Psoas muscle (tissue), 7 donors: ENCODE measurements at regions not wholly inside any gene's neighbourhood (a gene's known extent, or its start where the extent isn't known, plus 50 kb on each side); places are given as distances from the start of the nearest gene placed in this dataset.

Experiments
- ATAC-seq, 4 donors: fragments of 200-7000 bp; cut with Tn5 transposase; one replicate each; pipeline ENCODE4 v1.9.1; 2020; ENCODE audit warnings: moderate library complexity in 3 of 4, mild to moderate bottlenecking in 2 of 4
- DNase-seq, 2 donors: peaks; one replicate each; pipeline ENCODE4 v3.0.0-alpha.2; 2020
- H3K27ac ChIP-seq: fragments of 200-600 bp; one replicate; pipeline ENCODE4 v1.8.0; 2022
- H3K27me3 ChIP-seq, 3 donors: fragments of 200-600 bp in 1 of 3; one replicate each; pipeline versions ENCODE4 v1.6.1 to v1.8.0; 2013 to 2022; ENCODE audit warnings: low read length in 2 of 3, mild to moderate bottlenecking in 2 of 3, moderate library complexity in 1 of 3; ENCODE audit not compliant: insufficient read depth in 3 of 3
- H3K36me3 ChIP-seq, 2 donors: fragments of 200-600 bp in 1 of 2; one replicate each; pipeline versions ENCODE4 v1.6.1 to v1.8.0; 2013 to 2022; ENCODE audit warnings: low read depth in 1 of 2, mild to moderate bottlenecking in 1 of 2, moderate library complexity in 1 of 2; ENCODE audit not compliant: insufficient read depth in 1 of 2
- H3K4me1 ChIP-seq: fragments of 200-600 bp; one replicate; pipeline ENCODE4 v1.8.0; 2022
- H3K4me3 ChIP-seq: fragments of 200-600 bp; one replicate; pipeline ENCODE4 v1.8.0; 2022; ENCODE audit warnings: mild to moderate bottlenecking
- H3K9me3 ChIP-seq: fragments of 200-600 bp; one replicate; pipeline ENCODE4 v1.8.0; 2022
- WGBS, 3 donors: extraction: QIAGEN DNeasy Blood & Tissue Kit; methylation state at CpG; one replicate each; pipeline versions ENCODE4 v1.1.6 to v1.1.7; 2013; 5-methylcytosine and 5-hydroxymethylcytosine counted together
- intact Hi-C, 2 donors: fragments of 100-400 bp; cut with DNase I; formaldehyde crosslinking; loops; one replicate each; pipeline versions ENCODE4 v1.11.0 to v1.14.2; 2022
- TF ChIP-seq, protein P1 (sequence below): fragments of 200-600 bp; IDR thresholded peaks from one replicate; pipeline ENCODE4 v1.8.0; 2022; ENCODE audit warnings: antibody characterized with exemption
- donor health status: healthy with polysubstance abuse.
- donor health status: DM: no; HTN: no; CAD: no; lungs with moderate emphysema.
- donor health status: Bipolar disorder and iron deficiency.
- donor health status: healthy.
- donor health status: DM: yes; HTN: yes; CAD: no.
- donor health status: DM: no; HTN: no; CAD: no.
- donor health status: DM: yes; HTN: yes; CAD: no.

DNA sequence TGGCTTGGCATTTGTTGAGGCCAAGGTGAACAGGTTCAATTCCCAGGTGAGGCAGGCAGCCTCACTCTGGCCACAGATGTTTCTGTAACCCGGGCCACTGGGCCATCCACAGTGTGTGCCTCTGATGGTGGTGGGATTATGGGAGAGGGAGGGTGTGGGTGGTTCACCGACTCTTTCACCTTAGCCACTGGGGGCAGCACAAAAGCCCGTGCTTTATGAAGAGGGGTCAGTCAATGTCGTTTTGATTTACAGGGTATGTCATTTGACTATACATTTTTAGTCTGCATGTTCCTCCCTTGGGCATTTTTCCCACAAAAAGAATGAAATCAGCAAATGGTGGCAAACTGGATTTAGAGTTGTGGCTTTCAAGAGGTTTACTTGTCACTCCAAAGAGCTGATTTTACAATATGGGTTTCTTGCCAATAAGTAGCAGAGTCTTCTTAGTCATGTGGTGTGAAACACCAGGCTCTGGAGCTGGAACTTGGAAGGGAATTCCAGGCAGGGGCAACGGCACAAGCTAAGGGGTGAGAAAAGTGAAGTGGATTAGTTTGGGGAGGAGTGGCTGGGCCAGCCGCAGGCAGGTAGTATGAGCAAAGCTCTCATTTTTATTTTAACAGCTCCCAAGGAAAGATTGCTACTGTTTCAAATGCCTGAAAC is 217.8 kb upstream of the ZBED5 start:
- 56 to 65% (median 63%) methylated on average over 6 of the region's 6 CpGs for WGBS, 3 donors
- H3K4me1 ChIP-seq = peaks cover 29% of the 10 kb centered on the region
- DNase-seq = no peak
- peak in 2 of 4 donors; percentile 31 to 44 for ATAC-seq
- no peak overlapping the region for H3K27ac ChIP-seq
- intact Hi-C loops = loop anchor here in 1 of 2 donors (5.0 kb wide), 1 partner anchor 38 kb away; no protein-coding TSS in a partner anchor
- no peak overlapping the region for H3K4me3 ChIP-seq
- TF ChIP-seq, protein P1, sequence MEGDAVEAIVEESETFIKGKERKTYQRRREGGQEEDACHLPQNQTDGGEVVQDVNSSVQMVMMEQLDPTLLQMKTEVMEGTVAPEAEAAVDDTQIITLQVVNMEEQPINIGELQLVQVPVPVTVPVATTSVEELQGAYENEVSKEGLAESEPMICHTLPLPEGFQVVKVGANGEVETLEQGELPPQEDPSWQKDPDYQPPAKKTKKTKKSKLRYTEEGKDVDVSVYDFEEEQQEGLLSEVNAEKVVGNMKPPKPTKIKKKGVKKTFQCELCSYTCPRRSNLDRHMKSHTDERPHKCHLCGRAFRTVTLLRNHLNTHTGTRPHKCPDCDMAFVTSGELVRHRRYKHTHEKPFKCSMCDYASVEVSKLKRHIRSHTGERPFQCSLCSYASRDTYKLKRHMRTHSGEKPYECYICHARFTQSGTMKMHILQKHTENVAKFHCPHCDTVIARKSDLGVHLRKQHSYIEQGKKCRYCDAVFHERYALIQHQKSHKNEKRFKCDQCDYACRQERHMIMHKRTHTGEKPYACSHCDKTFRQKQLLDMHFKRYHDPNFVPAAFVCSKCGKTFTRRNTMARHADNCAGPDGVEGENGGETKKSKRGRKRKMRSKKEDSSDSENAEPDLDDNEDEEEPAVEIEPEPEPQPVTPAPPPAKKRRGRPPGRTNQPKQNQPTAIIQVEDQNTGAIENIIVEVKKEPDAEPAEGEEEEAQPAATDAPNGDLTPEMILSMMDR = no peak
- H3K36me3 ChIP-seq = no peaks in the 10 kb centered on the region
- no peaks in the 10 kb centered on the region for H3K9me3 ChIP-seq
- no peaks in the 10 kb centered on the region for H3K27me3 ChIP-seq

DNA sequence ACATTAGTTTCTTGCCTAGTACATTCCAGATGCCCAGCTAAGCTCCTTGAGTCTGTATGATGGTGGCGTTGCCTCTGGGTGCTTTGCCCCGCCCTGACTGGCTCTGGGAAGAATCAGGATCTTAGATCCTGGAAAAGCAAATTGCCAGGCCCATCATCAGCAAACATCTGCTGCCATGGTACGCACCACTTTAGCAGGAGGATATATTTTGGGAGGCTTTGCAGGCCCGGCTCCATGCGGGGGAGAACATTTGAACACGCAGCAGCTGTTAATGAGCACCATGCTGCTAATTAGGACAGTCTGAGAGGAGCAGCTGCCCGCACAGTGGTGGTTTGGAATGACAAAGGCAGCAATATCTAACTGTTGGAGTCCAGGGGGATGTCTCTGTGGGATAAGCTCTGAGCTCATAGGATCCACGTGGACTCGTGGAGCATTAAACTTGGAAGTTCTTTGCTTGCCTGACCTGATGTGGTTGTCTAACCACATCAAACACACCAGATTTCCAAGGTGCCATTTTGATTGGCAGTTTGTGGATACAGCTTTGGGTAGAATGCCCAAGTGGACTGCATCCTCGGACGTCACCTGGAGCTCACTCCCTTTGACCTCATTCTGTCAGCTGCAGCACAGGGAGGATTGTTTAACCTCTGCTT is 217.0 kb upstream of the ZBED5 start:
- TF ChIP-seq, protein P1 = no peak
- Histone ChIP-seq H3K36me3 (no peaks in the 10 kb centered on the region), H3K27ac (no peak overlapping the region), H3K27me3 (no peaks in the 10 kb centered on the region), H3K4me1 (peaks cover 21% of the 10 kb centered on the region), H3K9me3 (no peaks in the 10 kb centered on the region), H3K4me3 (no peak overlapping the region)
- no peak for ATAC-seq
- 75 to 87% (median 76%) methylated on average over 11 of the region's 11 CpGs for WGBS, 3 donors
- intact Hi-C loops = loop anchor here in 1 of 2 donors (5.0 kb wide), 1 partner anchor 38 kb away; no protein-coding TSS in a partner anchor
- DNase-seq = no peak

DNA sequence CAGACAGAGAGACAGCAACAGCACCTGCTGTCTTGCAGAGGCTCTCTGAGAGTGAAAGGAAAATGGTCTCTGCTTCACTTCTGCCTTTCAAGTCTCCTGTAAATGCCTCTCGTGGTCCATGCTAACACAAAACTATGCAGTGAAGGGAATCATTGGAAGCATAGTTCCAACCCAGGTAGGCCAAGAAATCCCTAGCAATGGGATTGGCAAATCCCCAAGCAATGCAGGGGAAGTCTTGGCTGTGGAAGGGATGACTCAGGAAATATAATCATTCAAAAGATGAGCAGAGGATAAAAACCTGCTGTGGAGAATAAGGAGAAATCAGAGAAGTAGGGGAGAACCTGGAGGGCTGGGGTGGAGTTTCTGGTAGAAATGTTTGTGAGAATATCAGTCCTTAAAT is 216.1 kb upstream of the ZBED5 start:
- ATAC-seq (no peak), DNase-seq (no peak)
- 93 to 100% (median 96%) methylated on average over 1 of the region's 1 CpG for WGBS, 3 donors
- no peaks in the 10 kb centered on the region for H3K9me3 ChIP-seq
- H3K27me3 ChIP-seq = no peaks in the 10 kb centered on the region
- H3K27ac ChIP-seq = no peak overlapping the region
- no peak overlapping the region for H3K4me3 ChIP-seq
- intact Hi-C loops = no loop called here
- TF ChIP-seq, protein P1 = no peak
- H3K36me3 ChIP-seq = no peaks in the 10 kb centered on the region
- H3K4me1 ChIP-seq = peaks cover 20% of the 10 kb centered on the region

DNA sequence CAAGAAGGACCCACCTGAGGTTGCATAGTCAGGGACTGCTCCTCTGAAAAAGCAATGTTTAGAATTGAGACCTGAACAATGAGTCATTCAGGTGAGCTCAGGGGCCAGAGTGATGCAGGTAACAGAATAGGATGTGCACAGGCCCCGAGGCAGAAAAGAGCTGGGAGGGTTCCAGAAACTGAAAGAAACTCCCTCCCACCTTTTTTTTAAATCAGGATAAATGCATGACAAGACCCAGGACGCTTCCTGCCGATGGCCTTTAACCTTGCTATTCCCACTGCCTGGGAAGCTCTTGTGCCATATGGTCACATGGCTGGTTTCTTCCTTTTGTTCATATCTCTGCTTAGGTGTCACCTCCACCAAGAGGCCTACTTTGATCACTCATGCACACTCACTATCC is 214.2 kb upstream of the ZBED5 start:
- WGBS, 3 donors = 61 to 67% (median 66%) methylated on average over 3 of the region's 3 CpGs
- Histone ChIP-seq H3K9me3 (no peaks in the 10 kb centered on the region), H3K4me1 (peaks cover 8% of the 10 kb centered on the region), H3K27me3 (no peaks in the 10 kb centered on the region), H3K4me3 (no peak overlapping the region), H3K27ac (no peak overlapping the region), H3K36me3 (no peaks in the 10 kb centered on the region)
- ATAC-seq = no peak
- TF ChIP-seq, protein P1 = no peak
- intact Hi-C loops = no loop called here
- DNase-seq = no peak
